Prostate gland (tissue), 2 donors: ENCODE measurements at regions not wholly inside any gene's neighbourhood (a gene's known extent, or its start where the extent isn't known, plus 50 kb on each side); places are given as distances from the start of the nearest gene placed in this dataset.

Experiments
- DNase-seq: peaks from one replicate; pipeline ENCODE4 v3.0.0-alpha.2; 2019; ENCODE audit warnings: low spot score
- H3K27ac ChIP-seq, 2 donors: fragments of 200-600 bp; sonication (generic); 2 replicates each; pipeline ENCODE4 v1.5.1; 2017 to 2019
- H3K27me3 ChIP-seq: fragments of 200-600 bp; sonication (generic); replicated peaks from 2 replicates; pipeline ENCODE4 v1.5.1; 2019; ENCODE audit not compliant: insufficient read depth
- H3K36me3 ChIP-seq, 2 donors: fragments of 200-600 bp; sonication (generic); 1 replicate in 1 of 2; 2 replicates in 1 of 2; pipeline versions ENCODE4 v1.5.1 to v1.8.1; 2017 to 2019
- H3K4me1 ChIP-seq: fragments of 200-600 bp; sonication (generic); replicated peaks from 2 replicates; pipeline ENCODE4 v1.5.1; 2019
- H3K4me3 ChIP-seq, 2 donors: fragments of 200-600 bp; sonication (generic); 2 replicates each; pipeline ENCODE4 v1.5.1; 2017 to 2019
- H3K9me3 ChIP-seq: fragments of 200-600 bp; sonication (generic); 2 replicates; pipeline ENCODE4 v1.5.1; 2017
- CTCF ChIP-seq, 4 experiments: fragments of 200-600 bp in 2 of 4; fragments of 450-650 bp in 2 of 4; sonication (generic) in 2 of 4; IDR thresholded peaks; 1 replicate in 3 of 4; 2 replicates in 1 of 4; pipeline ENCODE4 v1.5.1; 2016 to 2019; ENCODE audit warnings: antibody characterized with exemption in 4 of 4, mild to moderate bottlenecking in 2 of 4, moderate library complexity in 2 of 4
- POLR2A ChIP-seq: fragments of 450-650 bp; IDR thresholded peaks from one replicate; pipeline ENCODE4 v1.6.1; 2016; ENCODE audit warnings: antibody characterized with exemption, mild to moderate bottlenecking
- POLR2AphosphoS5 ChIP-seq: sonication (generic); formaldehyde crosslinking; IDR thresholded peaks from one replicate; pipeline ENCODE4 v1.6.1; 2017; ENCODE audit warnings: antibody characterized with exemption
- WGBS: methylation state at CpG from one replicate; pipeline ENCODE4 v1.1.5; 2018; 5-methylcytosine and 5-hydroxymethylcytosine counted together
- intact Hi-C: fragments of 100-400 bp; cut with DNase I; formaldehyde crosslinking; loops from one replicate; pipeline ENCODE4 v1.14.2; 2022

GRCh38 chr15:98358971-98359370, 289.4 kb upstream of the IGF1R start:
- Histone ChIP-seq H3K27me3 (no peaks in the 10 kb centered on the region), H3K36me3 (no peaks in the 10 kb centered on the region), H3K4me1 (no peaks in the 10 kb centered on the region), H3K27ac (no peak overlapping the region), H3K9me3 (no peaks in the 10 kb centered on the region), H3K4me3 (no peak overlapping the region)
- intact Hi-C loops, result no loop called here
- DNase-seq, result no peak
- WGBS, result 81% methylated on average over 8 of the region's 8 CpGs
- TF ChIP-seq CTCF (IDR thresholded peaks at IDR 0.05) (no peak), POLR2AphosphoS5 (no peak), POLR2A (no peak)

- 90% methylated on average over 2 of the region's 2 CpGs for WGBS
- H3K27me3 ChIP-seq, result no peaks in the 10 kb centered on the region
- intact Hi-C loops, result no loop called here
- no peaks in the 10 kb centered on the region for H3K4me1 ChIP-seq
- TF ChIP-seq CTCF (IDR thresholded peaks at IDR 0.05) (no peak), POLR2A (no peak), POLR2AphosphoS5 (no peak)
- no peak overlapping the region for H3K27ac ChIP-seq
- no peak for DNase-seq
- no peaks in the 10 kb centered on the region for H3K36me3 ChIP-seq
- H3K9me3 ChIP-seq, result no peaks in the 10 kb centered on the region
- no peak overlapping the region for H3K4me3 ChIP-seq
These were observed 284.9 kb upstream of the IGF1R start for GRCh38 chr15:98363416-98363815.

- H3K4me1 ChIP-seq, result no peaks in the 10 kb centered on the region
- TF ChIP-seq CTCF (IDR thresholded peaks at IDR 0.05) (no peak), POLR2AphosphoS5 (no peak), POLR2A (no peak)
- no peak overlapping the region for H3K27ac ChIP-seq
- H3K36me3 ChIP-seq, result no peaks in the 10 kb centered on the region
- no peak overlapping the region for H3K4me3 ChIP-seq
- H3K9me3 ChIP-seq, result no peaks in the 10 kb centered on the region
- DNase-seq, result no peak
- intact Hi-C loops, result no loop called here
- 75% methylated on average over 6 of the region's 6 CpGs for WGBS
- no peaks in the 10 kb centered on the region for H3K27me3 ChIP-seq
These were observed 284.4 kb upstream of the IGF1R start for GRCh38 chr15:98363955-98364354.

GRCh38 chr15:98369081-98369716, 279.1 kb upstream of the IGF1R start:
- Histone ChIP-seq H3K36me3 (no peaks in the 10 kb centered on the region), H3K9me3 (no peaks in the 10 kb centered on the region), H3K27me3 (no peaks in the 10 kb centered on the region), H3K27ac (no peak overlapping the region), H3K4me1 (no peaks in the 10 kb centered on the region), H3K4me3 (no peak overlapping the region)
- TF ChIP-seq CTCF (IDR thresholded peaks at IDR 0.05), result no peak
- TF ChIP-seq POLR2A, result no peak
- TF ChIP-seq POLR2AphosphoS5, result no peak
- intact Hi-C loops, result no loop called here
- WGBS, result 58% methylated on average over 3 of the region's 3 CpGs
- no peak for DNase-seq

- H3K9me3 ChIP-seq, result no peaks in the 10 kb centered on the region
- H3K4me1 ChIP-seq, result no peaks in the 10 kb centered on the region
- no peaks in the 10 kb centered on the region for H3K27me3 ChIP-seq
- no peak for DNase-seq
- H3K36me3 ChIP-seq, result no peaks in the 10 kb centered on the region
- intact Hi-C loops, result no loop called here
- no peak overlapping the region for H3K27ac ChIP-seq
- no peak overlapping the region for H3K4me3 ChIP-seq
- no peak for TF ChIP-seq POLR2AphosphoS5
- no peak for TF ChIP-seq CTCF (IDR thresholded peaks at IDR 0.05)
- no peak for TF ChIP-seq POLR2A
- 43% methylated on average over 7 of the region's 7 CpGs for WGBS
These were observed 272.6 kb upstream of the IGF1R start for GRCh38 chr15:98375513-98376340.
